ENCODE measurements at regions not wholly inside any gene's neighbourhood (a gene's known extent, or its start where the extent isn't known, plus 50 kb on each side); places are given as distances from the start of the nearest gene placed in this dataset.

GRCh38 chr6:23630726-23631635, 495.0 kb upstream of the NRSN1 start:
- no peak for TF ChIP-seq CTCF (IDR thresholded peaks at IDR 0.05 in 2 of 3, conservative IDR thresholded peaks at IDR 0.05 in 1 of 3; ENCODE audit: borderline replicate concordance in 1 of 3, insufficient read depth in 1 of 3, low read depth in 2 of 3, low read length in 2 of 3)
- TF ChIP-seq TCF7L2 (IDR thresholded peaks at IDR 0.05; ENCODE audit: borderline replicate concordance, extremely low read depth, insufficient read depth, insufficient read length) = no peak
- no peak for TF ChIP-seq SRF (IDR thresholded peaks at IDR 0.05; ENCODE audit: low read depth)
- TF ChIP-seq REST (IDR thresholded peaks at IDR 0.05; ENCODE audit: low read depth) = no peak
- TF ChIP-seq EZH2phosphoT487 (IDR thresholded peaks at IDR 0.05; ENCODE audit: borderline replicate concordance) = no peak
- TF ChIP-seq POLR2A (IDR thresholded peaks at IDR 0.05; ENCODE audit: borderline replicate concordance, extremely low read depth, insufficient read depth, insufficient read length) = no peak
